GM19240 (cell line): ENCODE measurements at regions not wholly inside any gene's neighbourhood (a gene's known extent, or its start where the extent isn't known, plus 50 kb on each side); places are given as distances from the start of the nearest gene placed in this dataset.

ENCODE experiments used
- DNase-seq: peaks from one replicate; pipeline ENCODE4 v3.0.0; 2011; ENCODE audit warnings: low spot score; ENCODE audit not compliant: insufficient read length

GRCh38 chr11:45476126-45476525 is 189.3 kb downstream of the CHST1 start:
- no peak for DNase-seq

GRCh38 chr11:45475173-45475572 is 189.0 kb upstream of the SYT13 start:
- no peak for DNase-seq

- DNase-seq: no peak
Observed at GRCh38 chr11:45473341-45473895, 187.3 kb upstream of the SYT13 start.

GRCh38 chr11:45472716-45473317 is 186.7 kb upstream of the SYT13 start:
- DNase-seq: no peak

GRCh38 chr11:45471266-45471665 is 185.1 kb upstream of the SYT13 start:
- DNase-seq: no peak

- no peak for DNase-seq
Observed at GRCh38 chr11:45470794-45471167, 184.6 kb upstream of the SYT13 start.

- DNase-seq: no peak
Observed at GRCh38 chr11:45470151-45470793, 184.1 kb upstream of the SYT13 start.

- DNase-seq: no peak
Observed at GRCh38 chr11:45468267-45468856, 182.2 kb upstream of the SYT13 start.

GRCh38 chr11:45463541-45463940 is 177.4 kb upstream of the SYT13 start:
- DNase-seq: no peak

- DNase-seq: no peak
Observed at GRCh38 chr11:45461514-45461913, 175.4 kb upstream of the SYT13 start.

- DNase-seq: no peak
Observed at GRCh38 chr11:45459491-45459890, 173.3 kb upstream of the SYT13 start.

GRCh38 chr11:45458269-45458668 is 172.1 kb upstream of the SYT13 start:
- DNase-seq: no peak

GRCh38 chr11:45457649-45458048 is 171.5 kb upstream of the SYT13 start:
- no peak for DNase-seq

- no peak for DNase-seq
Observed at GRCh38 chr11:45456686-45457085, 170.5 kb upstream of the SYT13 start.

- DNase-seq: no peak
Observed at GRCh38 chr11:45455536-45455935, 169.4 kb upstream of the SYT13 start.

- DNase-seq: no peak
Observed at GRCh38 chr11:45454917-45455401, 168.8 kb upstream of the SYT13 start.

- DNase-seq: no peak
Observed at GRCh38 chr11:45453721-45454120, 167.6 kb upstream of the SYT13 start.

- DNase-seq: no peak
Observed at GRCh38 chr11:45451766-45452440, 165.8 kb upstream of the SYT13 start.

GRCh38 chr11:45450189-45450588 is 164.0 kb upstream of the SYT13 start:
- DNase-seq: no peak

GRCh38 chr11:45449036-45449601 is 163.0 kb upstream of the SYT13 start:
- DNase-seq: no peak

GRCh38 chr11:45448561-45448960 is 162.4 kb upstream of the SYT13 start:
- no peak for DNase-seq

- no peak for DNase-seq
Observed at GRCh38 chr11:45446998-45447397, 160.9 kb upstream of the SYT13 start.
